CD4-positive, alpha-beta T cell treated with Interleukin-12 subunit alpha and Interleukin-12 subunit beta, for 1 hour (primary cell): ENCODE measurements at regions not wholly inside any gene's neighbourhood (a gene's known extent, or its start where the extent isn't known, plus 50 kb on each side); places are given as distances from the start of the nearest gene placed in this dataset.
"Not testable (repeated sequence)": the region's sequence is repeated elsewhere in the genome, so short reads cannot be mapped to it uniquely, and the experiment has no call there.

Source experiments
- DNase-seq: peaks from one replicate; pipeline ENCODE4 v3.0.0-alpha.2; 2020

DNA sequence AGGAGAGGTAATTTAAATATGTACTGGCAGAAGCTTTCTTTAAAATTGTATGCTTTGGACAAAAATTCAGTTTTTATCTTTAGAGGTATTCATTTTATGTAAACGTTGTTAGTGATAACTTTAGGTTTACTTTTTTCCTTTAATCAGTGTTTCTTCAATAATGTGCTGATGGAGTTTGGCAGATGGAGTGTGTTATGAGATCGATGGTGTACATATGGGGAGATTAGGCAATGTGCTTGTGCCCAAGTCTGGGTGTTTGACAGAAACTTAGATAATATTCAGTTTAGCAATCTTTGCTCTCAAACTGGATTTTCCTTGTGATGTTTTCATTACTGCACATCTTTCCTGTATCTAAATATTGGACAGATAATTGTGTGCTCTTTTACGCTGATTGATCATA is 425.4 kb downstream of the JRKL start:
- no peak for DNase-seq

DNA sequence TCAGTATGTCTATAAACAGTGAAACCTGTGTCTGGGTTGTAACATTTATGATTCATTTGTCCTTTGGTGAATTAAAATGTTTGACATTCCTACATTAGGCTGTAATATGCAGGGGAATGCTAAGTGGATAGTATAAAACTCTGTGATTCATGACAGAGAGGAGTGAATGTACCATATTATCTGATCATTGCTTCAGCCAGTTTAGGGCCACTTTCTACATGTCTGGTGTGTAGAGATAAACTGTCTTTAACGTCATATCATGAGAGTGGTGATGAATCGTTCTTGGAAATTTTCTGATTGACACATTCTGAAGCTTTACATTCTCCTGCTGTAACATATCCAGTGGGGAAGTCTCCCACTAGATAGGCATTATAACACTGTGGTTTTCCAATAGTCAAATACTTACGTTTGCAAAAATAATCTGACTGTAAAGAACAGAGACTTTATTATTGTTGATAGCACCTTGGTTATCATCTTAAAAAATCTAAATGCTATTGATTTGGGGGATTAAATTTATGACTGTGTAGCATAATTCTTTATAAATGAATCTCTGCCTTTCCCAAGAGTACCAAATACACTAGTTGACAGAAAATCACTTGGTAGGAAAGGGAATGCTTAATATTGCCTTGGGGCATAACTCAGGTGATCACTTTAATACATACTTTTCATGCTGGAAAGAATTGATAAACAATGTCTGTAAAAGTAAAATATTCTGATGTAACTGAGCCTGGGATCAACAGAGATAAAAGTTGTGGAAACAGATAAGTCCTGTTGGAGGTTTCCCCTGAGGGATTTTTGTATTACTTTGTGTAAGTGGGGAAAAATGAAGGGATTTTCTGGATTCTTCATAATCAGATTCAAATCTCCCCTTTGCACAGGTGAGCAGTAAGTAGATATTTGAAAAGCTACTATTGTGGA is 427.9 kb downstream of the JRKL start:
- no peak for DNase-seq

DNA sequence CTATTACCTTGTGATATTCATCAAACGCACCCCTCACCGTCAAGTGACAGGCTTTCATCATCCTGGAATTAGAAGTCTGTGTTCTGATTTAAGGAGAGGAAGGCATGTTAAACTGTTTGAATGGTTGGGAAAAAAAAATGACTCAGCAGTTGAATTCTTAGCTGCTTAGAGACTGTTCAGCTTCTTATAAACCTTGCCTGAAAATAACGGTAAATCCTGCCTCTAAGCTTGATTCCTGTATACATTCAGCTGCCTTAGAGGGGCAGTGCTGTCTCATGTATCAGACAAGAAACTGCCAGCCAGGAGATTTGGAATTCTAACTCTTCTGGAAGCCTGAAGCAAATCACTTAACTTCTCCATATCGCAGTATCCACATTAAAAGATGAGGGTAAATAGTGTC is 437.4 kb downstream of the JRKL start:
- DNase-seq: no peak

GRCh38 chr11:96841792-96842191 is 452.0 kb downstream of the JRKL start:
- DNase-seq: no peak

DNA sequence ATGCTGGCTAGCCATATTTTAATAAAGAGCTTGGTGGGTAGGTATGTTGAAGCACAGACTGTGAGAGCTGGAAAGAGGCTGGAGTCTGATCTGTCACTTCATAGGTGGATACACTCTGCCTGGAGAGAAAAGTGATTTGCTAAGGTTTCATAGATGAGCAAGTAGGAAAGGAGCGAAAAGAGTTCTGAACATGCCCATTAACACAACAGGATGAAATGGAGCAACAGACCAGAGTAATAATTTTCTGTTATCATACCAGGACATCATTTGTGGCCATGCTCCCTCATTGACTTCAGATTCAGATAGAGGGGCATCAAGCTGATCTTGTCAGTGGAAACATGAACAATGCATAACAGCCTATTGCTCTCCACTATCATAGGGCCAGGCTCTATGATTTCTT is 452.9 kb downstream of the JRKL start:
- no peak for DNase-seq

DNA sequence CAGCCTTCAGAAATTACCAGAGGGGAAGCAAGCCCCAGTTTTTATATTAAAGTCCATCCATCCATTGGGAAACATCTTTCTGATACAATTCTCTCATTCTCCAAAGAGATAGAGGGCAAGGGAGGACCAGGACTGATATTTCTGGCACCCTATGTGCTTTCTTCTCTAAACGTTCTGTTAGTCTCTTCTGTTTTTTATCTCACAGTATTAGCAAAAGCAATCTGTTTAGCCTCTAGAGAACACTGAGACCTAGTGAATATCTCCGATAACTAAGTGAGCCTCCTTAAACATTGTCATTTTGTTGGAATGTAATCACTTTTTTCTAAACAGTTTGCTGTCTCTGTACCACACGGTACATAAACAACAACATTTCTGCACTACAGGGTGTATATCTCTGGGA is 464.6 kb downstream of the JRKL start:
- DNase-seq: no peak

GRCh38 chr11:96861722-96862121 is 471.9 kb downstream of the JRKL start:
- DNase-seq: not testable (repeated sequence)

GRCh38 chr11:96863520-96863919 is 473.7 kb downstream of the JRKL start:
- no peak for DNase-seq

GRCh38 chr11:96865020-96865419 is 475.2 kb downstream of the JRKL start:
- no peak for DNase-seq

- no peak for DNase-seq
Observed at GRCh38 chr11:96869207-96869606, 479.4 kb downstream of the JRKL start.

DNA sequence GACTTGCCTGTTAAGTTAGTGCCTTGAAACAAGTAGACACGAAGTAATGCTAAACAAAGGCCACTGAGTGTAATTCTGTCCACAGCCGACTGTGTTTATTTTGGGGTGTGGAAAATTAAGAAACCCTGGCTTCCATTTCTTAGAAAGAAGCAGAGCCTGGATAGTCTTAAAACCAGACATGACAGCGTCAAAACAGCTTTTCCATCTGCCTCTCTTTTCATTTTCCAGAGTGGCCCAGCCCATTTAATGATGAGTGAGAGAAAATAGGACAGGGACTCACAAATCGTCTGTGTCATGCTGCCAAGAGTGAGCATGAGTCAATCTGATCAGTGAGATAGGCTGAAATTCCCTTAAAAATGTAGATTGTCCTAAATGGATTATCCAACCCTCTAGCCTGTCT is 485.9 kb downstream of the JRKL start:
- DNase-seq: no peak

DNA sequence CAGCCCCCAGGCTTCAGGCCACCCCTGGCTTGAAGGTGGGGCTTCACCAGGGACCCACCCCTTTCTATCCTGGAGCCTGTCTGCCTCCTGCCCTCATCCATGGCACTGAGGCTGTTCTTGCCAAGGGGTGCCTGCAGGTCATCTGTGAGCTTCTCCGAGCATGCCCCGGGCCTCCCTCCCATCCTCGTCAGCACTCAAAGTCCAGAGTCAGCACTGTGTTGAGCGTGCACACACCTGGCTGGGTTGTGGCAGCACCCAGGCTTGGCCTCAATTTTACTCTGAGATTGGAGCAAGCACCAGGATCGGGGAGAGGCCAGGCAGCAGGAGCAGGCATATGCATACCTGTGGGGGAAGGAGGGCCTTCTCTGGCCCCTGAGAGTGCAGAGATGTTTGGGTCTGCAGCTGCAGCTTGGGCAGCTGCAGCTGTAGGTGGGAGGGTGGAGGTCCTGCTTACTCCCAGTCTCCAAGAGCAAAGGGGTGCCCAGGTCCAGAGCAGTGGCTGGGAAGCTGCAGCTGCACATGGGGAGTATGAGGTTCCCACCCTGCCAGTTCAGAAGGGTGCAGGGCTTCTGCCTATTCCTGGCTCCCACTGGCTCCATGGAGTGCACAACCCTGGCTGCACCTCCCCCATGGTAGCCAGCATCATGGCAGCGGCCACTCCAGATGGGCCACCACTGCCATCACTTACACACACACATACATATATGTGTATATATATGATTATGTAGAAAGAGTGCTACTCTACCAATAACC is 488.7 kb downstream of the JRKL start:
- DNase-seq: no peak

DNA sequence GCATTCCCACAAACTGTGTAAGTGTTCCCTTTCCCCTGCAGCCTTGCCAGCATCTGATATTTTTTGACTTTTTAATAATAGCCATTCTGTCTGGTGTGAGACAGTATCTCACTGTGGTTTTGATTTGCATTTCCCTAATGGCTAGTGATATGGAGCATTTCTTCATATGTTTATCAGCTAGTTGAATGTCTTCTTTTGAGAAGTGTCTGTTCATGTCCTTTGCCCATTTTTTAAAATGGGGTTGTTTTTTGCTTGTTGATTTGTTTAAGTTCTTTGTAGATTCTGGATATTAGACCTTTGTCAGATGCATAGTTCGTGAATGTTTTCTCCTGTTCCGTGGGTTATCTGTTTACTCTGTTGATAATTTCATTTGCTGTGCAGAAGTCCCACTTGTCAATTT is 492.8 kb downstream of the JRKL start:
- DNase-seq: not testable (repeated sequence)

DNA sequence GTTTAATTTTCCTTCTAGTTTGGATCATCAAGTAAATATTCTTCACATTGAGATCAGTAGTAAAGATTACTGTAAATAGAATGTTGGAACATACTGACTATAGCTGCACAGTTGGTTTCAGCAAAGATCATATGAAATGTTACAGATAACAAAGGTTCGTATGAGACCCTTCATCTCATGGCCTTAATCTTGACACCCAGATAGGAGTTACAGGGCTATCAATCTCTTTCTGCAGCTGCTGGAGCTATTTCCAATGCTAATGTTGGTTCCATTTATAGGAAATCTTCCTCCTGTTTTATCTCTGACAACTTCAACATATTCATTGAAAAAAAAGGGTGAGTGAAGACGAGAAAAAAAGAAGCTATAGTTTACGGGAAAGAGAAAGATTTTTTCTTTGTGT is 495.6 kb downstream of the JRKL start:
- DNase-seq: no peak

DNA sequence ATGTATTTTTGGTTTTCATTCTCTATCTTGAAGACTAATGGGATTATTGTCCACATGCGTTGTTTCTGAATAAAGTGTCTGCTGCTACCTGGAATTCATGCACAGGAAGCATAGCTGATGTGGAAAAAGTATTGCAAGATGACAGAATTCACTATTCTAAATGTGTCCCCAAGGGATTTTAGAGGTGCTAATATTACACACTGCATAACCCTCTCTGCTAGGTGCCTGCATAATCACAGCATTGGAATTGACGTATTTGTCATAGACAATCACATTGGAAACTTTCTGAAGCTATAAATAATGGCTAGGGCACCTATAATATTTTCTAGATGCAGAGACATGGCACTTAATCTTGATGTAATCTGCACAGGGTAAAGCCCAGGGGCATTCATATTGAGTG is 496.1 kb downstream of the JRKL start:
- DNase-seq: no peak

DNA sequence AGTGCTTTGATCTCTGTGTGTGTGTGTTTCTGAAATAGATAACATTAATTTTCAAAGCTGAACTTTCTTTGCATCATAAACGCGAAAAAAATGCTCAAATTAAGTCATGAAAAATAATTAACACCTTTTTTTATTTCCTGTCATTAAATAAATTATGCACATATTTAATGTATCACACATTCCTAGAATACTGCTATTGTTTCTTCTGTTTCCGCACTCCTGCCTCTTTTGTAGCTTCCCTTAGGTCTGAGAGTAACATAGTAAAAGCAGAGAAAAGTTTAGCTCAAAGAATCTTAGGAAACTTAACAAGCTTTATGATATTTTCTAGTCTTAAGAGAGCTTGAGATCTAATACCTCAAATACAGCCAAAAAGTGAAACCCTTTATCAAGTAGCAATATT is 504.2 kb downstream of the JRKL start:
- no peak for DNase-seq

DNA sequence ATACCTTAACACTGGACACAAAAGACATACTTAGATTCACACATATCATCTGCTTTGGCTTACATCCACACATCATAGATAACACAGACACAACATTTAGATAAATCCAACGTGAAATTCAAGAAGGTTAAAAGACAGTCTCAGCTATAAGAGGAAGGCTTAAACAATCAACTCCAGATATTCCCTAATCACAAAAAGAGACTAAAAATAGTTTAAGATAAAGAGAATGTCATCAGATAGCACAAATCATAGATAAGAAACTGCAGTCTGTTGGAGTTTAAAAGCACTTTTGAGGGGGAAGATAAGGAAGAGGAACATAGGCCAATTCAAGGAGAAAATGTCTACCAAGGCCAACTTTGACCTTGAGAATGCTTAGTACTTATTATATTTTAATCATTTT is 504.8 kb downstream of the JRKL start:
- DNase-seq: no peak

GRCh38 chr11:96899971-96900370 is 510.2 kb downstream of the JRKL start:
- no peak for DNase-seq

DNA sequence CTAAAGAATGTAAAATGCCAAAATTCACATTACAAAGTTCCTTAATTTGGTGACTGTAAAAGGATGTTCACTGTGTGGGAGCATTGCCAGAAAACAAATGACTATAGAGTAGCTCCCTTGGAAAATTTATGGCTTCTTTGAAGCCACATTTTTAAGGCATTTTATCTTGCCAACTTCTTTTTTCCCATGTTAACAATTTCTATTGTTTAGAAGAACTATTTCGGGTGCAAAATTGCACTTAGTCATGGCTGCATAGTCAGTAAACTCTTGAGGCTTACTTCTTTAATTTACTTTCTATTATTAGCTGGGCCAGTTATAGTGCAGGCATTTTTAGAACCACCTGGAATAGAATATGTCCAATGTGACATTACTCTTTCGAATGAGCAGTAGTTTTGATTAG is 515.3 kb downstream of the JRKL start:
- no peak for DNase-seq

DNA sequence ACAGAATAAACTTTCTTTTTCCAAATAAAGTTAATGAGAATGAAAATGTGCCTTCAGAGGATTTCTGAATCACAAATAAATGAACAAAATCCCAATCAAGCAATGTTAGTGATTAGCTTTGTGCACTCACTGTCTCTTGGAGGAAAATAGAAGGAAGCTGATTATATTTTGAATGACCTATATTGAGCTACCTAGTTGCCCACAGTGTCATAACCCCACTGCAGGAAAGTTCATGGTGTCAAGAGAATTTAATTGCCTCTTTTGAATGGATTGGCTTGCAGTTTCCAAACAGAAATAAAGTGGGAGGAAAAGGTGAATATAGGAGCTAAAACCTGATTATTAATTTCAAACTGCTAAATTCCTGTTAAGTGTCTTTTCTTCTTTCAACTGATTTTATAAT is 515.9 kb downstream of the JRKL start:
- no peak for DNase-seq

DNA sequence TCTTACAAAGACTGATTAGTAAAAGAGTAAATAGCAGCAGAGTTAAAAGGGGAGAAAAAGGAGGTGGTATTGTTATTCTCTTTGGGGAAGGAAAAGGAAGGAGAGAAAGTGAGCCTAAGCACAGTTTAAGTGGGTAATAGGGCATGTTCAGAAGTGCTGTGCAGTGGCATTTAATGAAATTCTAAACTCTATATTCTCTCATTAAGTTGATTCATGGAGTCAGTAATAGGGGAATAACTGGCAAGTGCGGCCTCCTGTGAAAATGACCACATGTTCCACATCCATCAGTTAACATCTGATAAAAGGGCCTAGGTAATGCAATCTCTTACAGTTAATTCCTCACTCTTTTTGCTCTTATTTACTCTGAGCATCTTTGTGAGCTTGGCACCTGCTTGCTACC is 516.7 kb downstream of the JRKL start:
- no peak for DNase-seq

DNA sequence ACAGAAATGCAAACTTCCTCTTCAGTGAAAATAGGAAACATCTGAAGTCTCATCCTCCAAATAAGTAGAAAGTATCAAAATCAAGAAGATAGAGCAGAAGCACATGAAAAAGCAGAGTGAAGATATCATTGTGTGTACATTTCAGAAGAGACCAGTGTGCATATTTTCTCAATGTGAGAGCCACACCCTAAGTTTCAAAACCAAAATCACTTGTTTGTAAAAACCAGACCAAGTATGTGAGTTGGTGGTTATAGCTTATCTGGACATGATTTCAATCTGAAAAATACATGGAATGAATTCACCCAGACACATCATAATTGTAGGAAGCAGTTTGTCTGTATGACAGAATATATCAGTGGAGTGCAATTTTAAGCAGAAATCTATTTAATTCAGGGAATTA is 536.0 kb downstream of the JRKL start:
- DNase-seq: no peak

- no peak for DNase-seq
Observed at GRCh38 chr11:96940227-96940626, 550.4 kb downstream of the JRKL start.

DNA sequence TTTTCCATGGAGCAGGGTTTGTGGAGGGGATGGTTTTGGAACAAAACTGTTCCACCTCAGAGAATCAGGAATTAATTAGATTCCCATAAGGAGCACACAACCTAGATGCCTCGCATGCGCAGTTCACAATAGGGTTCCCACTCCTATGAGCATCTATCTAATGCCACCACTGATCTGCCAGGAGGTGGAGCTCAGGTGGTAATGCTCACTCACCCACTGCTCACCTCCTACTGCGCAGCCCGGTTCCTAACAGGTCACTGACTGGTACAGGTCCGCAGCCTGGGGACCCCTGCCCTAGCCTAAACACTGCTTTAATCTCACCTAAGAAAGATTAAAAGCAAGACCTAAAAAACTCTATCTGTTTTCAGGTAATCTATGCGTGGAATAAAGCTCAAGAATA is 553.0 kb downstream of the JRKL start:
- DNase-seq: no peak
